ENCODE measurements at regions not wholly inside any gene's neighbourhood (a gene's known extent, or its start where the extent isn't known, plus 50 kb on each side); places are given as distances from the start of the nearest gene placed in this dataset.

- TF ChIP-seq POLR2A (IDR thresholded peaks at IDR 0.05; ENCODE audit: extremely low read depth, insufficient read length) (no peak), MYC (IDR thresholded peaks at IDR 0.05; ENCODE audit: low read depth, low read length) (no peak)
Observed at GRCh38 chr1:203985044-203985443, 87.9 kb upstream of the SOX13 start.
